ENCODE measurements at regions not wholly inside any gene's neighbourhood (a gene's known extent, or its start where the extent isn't known, plus 50 kb on each side); places are given as distances from the start of the nearest gene placed in this dataset.
"Not testable (repeated sequence)": the region's sequence is repeated elsewhere in the genome, so short reads cannot be mapped to it uniquely, and the experiment has no call there.

GRCh38 chr12:124674937-124675336, 107.5 kb upstream of the NCOR2 start:
- DNase-seq (ENCODE audit: low spot score) = no peak

GRCh38 chr12:124673801-124674617, 106.6 kb upstream of the NCOR2 start:
- DNase-seq (ENCODE audit: low spot score) = no peak

GRCh38 chr12:124669271-124669721, 101.9 kb upstream of the NCOR2 start:
- DNase-seq (ENCODE audit: low spot score) = not testable (repeated sequence)

GRCh38 chr12:124668602-124669001, 101.2 kb upstream of the NCOR2 start:
- no peak for DNase-seq (ENCODE audit: low spot score)

- DNase-seq (ENCODE audit: low spot score) = no peak
Measured at GRCh38 chr12:124667506-124668326, 100.3 kb upstream of the NCOR2 start.

GRCh38 chr12:124666722-124667259, 99.4 kb upstream of the NCOR2 start:
- DNase-seq (ENCODE audit: low spot score) = no peak

- no peak for DNase-seq (ENCODE audit: low spot score)
Measured at GRCh38 chr12:124665511-124665910, 98.1 kb upstream of the NCOR2 start.

GRCh38 chr12:124664395-124665111, 97.1 kb upstream of the NCOR2 start:
- no peak for DNase-seq (ENCODE audit: low spot score)

- no peak for DNase-seq (ENCODE audit: low spot score)
Measured at GRCh38 chr12:124663771-124664366, 96.5 kb upstream of the NCOR2 start.

GRCh38 chr12:124663206-124663605, 95.8 kb upstream of the NCOR2 start:
- DNase-seq (ENCODE audit: low spot score) = no peak

- no peak for DNase-seq (ENCODE audit: low spot score)
Measured at GRCh38 chr12:124661341-124661740, 93.9 kb upstream of the NCOR2 start.

GRCh38 chr12:124660851-124661250, 93.4 kb upstream of the NCOR2 start:
- no peak for DNase-seq (ENCODE audit: low spot score)

- DNase-seq (ENCODE audit: low spot score) = no peak
Measured at GRCh38 chr12:124658806-124659402, 91.5 kb upstream of the NCOR2 start.

GRCh38 chr12:124658302-124658701, 90.9 kb upstream of the NCOR2 start:
- no peak for DNase-seq (ENCODE audit: low spot score)

GRCh38 chr12:124656947-124657434, 89.6 kb upstream of the NCOR2 start:
- DNase-seq (ENCODE audit: low spot score) = no peak

- peak; percentile 97 for DNase-seq (ENCODE audit: low spot score)
Measured at GRCh38 chr12:124655698-124656516, 88.5 kb upstream of the NCOR2 start.

- DNase-seq (ENCODE audit: low spot score) = peak; percentile 85
Measured at GRCh38 chr12:124655048-124655697, 87.8 kb upstream of the NCOR2 start.

GRCh38 chr12:124654666-124655047, 87.2 kb upstream of the NCOR2 start:
- no peak for DNase-seq (ENCODE audit: low spot score)

- no peak for DNase-seq (ENCODE audit: low spot score)
Measured at GRCh38 chr12:124653169-124653931, 85.9 kb upstream of the NCOR2 start.
